ENCODE measurements at regions not wholly inside any gene's neighbourhood (a gene's known extent, or its start where the extent isn't known, plus 50 kb on each side); places are given as distances from the start of the nearest gene placed in this dataset.

GRCh38 chr9:78595200-78595945 is 298.4 kb downstream of the PSAT1 start:
- in situ Hi-C loops (cut with HindIII; ENCODE audit: low sequenced_read_pairs) = no loop called here

- in situ Hi-C loops (cut with HindIII; ENCODE audit: low sequenced_read_pairs) = no loop called here
Measured at GRCh38 chr9:78596346-78596745, 299.4 kb downstream of the PSAT1 start.

- in situ Hi-C loops (cut with HindIII; ENCODE audit: low sequenced_read_pairs) = no loop called here
Measured at GRCh38 chr9:78598120-78598519, 301.2 kb downstream of the PSAT1 start.

- in situ Hi-C loops (cut with HindIII; ENCODE audit: low sequenced_read_pairs) = no loop called here
Measured at GRCh38 chr9:78599926-78600325, 303.0 kb downstream of the PSAT1 start.

GRCh38 chr9:78601957-78602565 is 305.1 kb downstream of the PSAT1 start:
- in situ Hi-C loops (cut with HindIII; ENCODE audit: low sequenced_read_pairs) = no loop called here

GRCh38 chr9:78605041-78606000 is 308.4 kb downstream of the PSAT1 start:
- in situ Hi-C loops (cut with HindIII; ENCODE audit: low sequenced_read_pairs) = no loop called here

GRCh38 chr9:78606001-78606379 is 309.1 kb downstream of the PSAT1 start:
- in situ Hi-C loops (cut with HindIII; ENCODE audit: low sequenced_read_pairs) = no loop called here

- in situ Hi-C loops (cut with HindIII; ENCODE audit: low sequenced_read_pairs) = no loop called here
Measured at GRCh38 chr9:78607853-78608252, 310.9 kb downstream of the PSAT1 start.

- in situ Hi-C loops (cut with HindIII; ENCODE audit: low sequenced_read_pairs) = no loop called here
Measured at GRCh38 chr9:78609450-78609849, 312.5 kb downstream of the PSAT1 start.

- in situ Hi-C loops (cut with HindIII; ENCODE audit: low sequenced_read_pairs) = no loop called here
Measured at GRCh38 chr9:78612091-78612490, 315.2 kb downstream of the PSAT1 start.

GRCh38 chr9:78613006-78613405 is 316.1 kb downstream of the PSAT1 start:
- in situ Hi-C loops (cut with HindIII; ENCODE audit: low sequenced_read_pairs) = no loop called here

GRCh38 chr9:78614892-78615291 is 318.0 kb downstream of the PSAT1 start:
- in situ Hi-C loops (cut with HindIII; ENCODE audit: low sequenced_read_pairs) = no loop called here

GRCh38 chr9:78615372-78615771 is 318.4 kb downstream of the PSAT1 start:
- in situ Hi-C loops (cut with HindIII; ENCODE audit: low sequenced_read_pairs) = no loop called here

- in situ Hi-C loops (cut with HindIII; ENCODE audit: low sequenced_read_pairs) = no loop called here
Measured at GRCh38 chr9:78618735-78619134, 321.8 kb downstream of the PSAT1 start.

GRCh38 chr9:78620303-78620702 is 323.4 kb downstream of the PSAT1 start:
- in situ Hi-C loops (cut with HindIII; ENCODE audit: low sequenced_read_pairs) = no loop called here

GRCh38 chr9:78620764-78621163 is 323.8 kb downstream of the PSAT1 start:
- in situ Hi-C loops (cut with HindIII; ENCODE audit: low sequenced_read_pairs) = no loop called here

- in situ Hi-C loops (cut with HindIII; ENCODE audit: low sequenced_read_pairs) = no loop called here
Measured at GRCh38 chr9:78622126-78622525, 325.2 kb downstream of the PSAT1 start.

- in situ Hi-C loops (cut with HindIII; ENCODE audit: low sequenced_read_pairs) = no loop called here
Measured at GRCh38 chr9:78626971-78627370, 330.0 kb downstream of the PSAT1 start.

GRCh38 chr9:78630966-78631365 is 334.0 kb downstream of the PSAT1 start:
- in situ Hi-C loops (cut with HindIII; ENCODE audit: low sequenced_read_pairs) = no loop called here

- in situ Hi-C loops (cut with HindIII; ENCODE audit: low sequenced_read_pairs) = no loop called here
Measured at GRCh38 chr9:78640728-78641127, 343.8 kb downstream of the PSAT1 start.

- in situ Hi-C loops (cut with HindIII; ENCODE audit: low sequenced_read_pairs) = no loop called here
Measured at GRCh38 chr9:78644359-78644758, 347.4 kb downstream of the PSAT1 start.

- in situ Hi-C loops (cut with HindIII; ENCODE audit: low sequenced_read_pairs) = no loop called here
Measured at GRCh38 chr9:78654324-78654723, 357.4 kb downstream of the PSAT1 start.
